RCC 7860 (cell line): ENCODE measurements at regions not wholly inside any gene's neighbourhood (a gene's known extent, or its start where the extent isn't known, plus 50 kb on each side); places are given as distances from the start of the nearest gene placed in this dataset.

Source experiments
- DNase-seq: peaks from one replicate; pipeline ENCODE4 v3.0.0-alpha.2; 2015; ENCODE audit warnings: low spot score
- FAIRE-seq: peaks from 2 replicates; lab custom pipeline; 2012; peaks lifted over from hg19 to GRCh38; lab: Jason Lieb, UNC

DNA sequence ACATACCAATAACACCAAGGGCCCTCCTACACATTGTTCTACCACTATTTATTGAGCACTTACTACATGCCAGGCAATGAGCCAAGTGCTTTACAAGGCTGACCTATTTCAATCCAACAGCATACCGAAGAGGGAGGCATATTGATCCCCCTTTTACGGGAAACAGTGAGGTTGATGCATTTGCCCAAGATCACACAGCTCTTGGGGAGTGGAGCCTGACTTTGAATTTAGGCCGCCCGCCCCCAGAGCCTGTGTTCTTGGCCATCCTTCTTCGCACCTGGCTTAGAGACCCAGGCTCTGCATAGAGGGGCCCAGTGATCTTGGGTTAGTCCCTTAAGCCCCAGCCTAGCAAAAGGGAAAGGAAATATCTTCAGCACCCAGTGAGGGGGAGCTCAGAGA, 158.1 kb upstream of the IER5L start:
- FAIRE-seq (no peak), DNase-seq (no peak)

DNA sequence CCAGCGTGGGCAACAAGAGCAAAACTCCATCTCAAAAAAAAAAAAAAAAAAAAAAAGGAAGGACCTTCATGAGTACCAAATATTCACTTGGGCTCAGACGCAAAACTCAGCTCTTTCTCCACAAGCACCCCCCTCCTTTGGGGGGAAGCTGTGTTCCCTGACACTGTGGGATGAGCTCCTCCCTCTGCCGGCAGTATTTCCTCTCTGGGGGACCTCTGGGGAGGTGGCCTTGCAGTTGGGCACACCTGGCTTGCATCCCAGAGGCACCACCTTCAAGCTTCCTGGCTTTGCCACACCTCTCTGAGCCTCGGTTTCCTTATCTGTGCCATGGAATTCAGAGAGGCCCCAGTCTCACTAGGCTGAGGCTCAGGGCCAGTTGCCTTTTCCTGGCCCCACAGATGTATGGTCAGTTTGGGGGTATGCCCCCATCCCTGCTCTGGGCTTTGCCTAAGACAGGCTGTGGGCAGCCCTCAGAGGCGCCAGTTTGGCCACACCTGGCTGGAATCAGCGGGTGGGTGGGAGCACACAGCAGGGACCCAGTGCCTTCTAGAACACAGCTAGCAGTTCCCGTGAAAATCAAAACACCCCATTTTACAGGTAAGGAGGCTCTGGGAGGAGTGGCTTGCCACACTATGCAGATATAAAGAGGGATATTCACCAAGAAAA, 157.5 kb upstream of the IER5L start:
- FAIRE-seq: no peak
- DNase-seq: no peak

DNA sequence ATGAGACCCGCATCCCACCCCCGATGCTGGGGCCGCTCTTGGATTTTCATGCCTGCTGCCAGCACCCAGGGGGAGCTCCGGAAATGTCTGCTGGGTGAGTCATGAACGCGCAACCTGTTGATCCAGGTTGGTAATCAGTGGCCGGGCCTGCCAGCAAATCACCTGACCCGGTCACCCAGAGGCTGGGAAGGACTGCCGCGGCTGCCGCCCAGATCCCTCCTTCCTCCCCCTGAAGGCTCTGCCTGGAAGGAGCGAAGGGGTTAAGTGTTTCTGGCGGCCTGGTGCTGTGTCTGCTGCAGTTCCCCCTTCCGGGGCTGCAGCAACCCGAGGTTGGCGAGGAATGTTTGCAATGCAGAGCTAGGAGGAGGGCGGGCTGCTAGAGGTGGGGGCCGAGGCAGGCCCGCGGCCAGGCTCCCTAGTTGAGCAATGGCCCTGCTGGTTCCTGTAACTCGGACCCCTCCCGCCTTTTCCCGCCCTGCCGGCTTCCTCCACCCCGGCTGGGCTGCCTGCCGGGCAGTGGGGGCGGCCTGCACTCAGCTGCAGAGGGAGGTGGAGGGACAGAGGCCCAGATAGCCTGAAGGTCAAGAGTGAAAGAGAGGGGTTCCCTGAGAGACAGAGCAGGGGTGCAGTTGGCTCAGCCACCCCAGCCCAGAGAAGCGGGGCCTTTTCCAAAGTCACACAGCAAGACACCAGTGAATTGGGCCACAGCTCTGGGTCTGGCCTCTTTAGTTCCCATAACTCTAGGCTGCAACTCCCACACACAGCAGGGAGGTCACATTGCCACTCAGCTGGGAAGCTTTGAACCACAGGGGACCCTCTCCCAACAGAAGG, 156.3 kb upstream of the IER5L start:
- peak; percentile 95 for FAIRE-seq
- peak; percentile 99 for DNase-seq

DNA sequence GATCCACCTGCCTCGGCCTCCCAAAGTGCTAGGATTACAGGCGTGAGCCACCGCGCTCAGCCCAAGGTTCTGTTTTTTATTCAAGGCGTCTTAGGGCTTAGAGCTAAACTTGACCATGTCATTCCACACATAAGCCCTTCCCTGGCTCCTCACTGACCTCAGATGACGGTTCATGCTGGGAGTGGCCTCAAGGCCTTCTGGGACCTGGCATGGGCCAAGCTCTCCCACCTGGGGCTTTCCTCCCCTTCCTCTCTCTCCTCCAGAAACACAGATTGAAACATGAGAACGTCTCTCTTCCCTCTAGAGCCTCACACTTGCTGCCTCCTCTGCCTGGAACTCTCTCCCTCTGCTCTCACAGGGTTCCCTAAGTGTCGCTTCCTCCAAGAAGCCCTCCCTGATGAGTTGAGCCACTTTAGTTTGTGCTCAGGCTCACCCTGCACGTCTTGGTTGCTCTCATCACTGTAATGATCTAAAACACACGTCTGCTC, 155.6 kb upstream of the IER5L start:
- peak; percentile 32 for FAIRE-seq
- DNase-seq: no peak

DNA sequence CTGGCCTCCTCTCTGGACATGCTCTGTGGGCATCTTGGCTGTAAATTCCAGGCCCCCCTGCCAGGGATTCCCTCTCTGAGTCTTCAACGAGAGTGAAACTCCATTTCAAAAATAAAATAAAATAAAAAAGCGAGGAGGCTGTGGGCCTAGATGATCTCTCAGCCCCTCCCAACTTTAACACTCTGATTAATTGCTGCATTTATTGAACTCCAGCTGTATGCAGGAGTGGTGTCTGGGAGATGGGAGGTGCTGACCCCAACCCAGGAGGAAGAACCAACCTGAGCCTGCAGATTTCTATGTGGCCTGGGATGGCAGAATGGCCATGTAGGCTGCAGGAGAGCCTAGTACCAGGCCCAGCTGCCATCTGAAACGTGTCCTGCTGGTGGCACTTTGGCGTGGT, 154.5 kb upstream of the IER5L start:
- FAIRE-seq: no peak

DNA sequence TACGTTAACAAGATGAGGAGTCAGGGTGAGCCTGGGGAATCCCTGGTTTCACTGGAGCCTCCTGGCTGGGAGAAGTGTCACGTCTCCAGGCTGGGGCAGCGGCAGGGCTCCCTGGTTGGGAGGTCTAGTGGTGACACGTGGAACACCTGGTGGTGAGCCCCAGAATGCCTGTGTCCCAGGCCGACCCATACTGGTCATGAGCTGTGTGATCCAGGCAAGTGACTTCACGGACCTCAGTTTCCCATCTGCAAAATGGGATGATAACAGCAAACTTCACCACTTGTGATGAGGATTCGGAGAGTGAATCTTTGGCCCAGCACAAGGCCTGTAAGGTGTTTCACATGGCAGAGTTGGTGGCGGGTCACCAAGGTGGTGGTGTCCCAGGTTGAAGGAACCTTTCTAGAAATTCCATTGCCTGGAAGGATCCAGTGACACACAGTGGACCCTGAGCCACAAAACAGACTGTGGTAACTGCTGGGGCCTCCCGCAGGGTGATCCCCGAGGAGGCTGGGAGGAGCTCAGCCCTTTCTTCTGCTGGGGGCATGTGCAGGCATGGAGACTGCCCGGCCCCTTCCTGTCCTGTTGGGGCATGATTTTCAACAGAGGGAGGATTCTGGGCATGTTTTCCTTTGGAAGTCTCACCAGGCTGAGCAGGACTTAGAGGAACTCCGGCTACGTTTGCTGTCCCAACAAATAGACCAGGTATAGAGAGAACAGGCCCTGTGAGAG, 153.9 kb upstream of the IER5L start:
- DNase-seq (no peak), FAIRE-seq (no peak)

More for the DNA sequence above, 154.5 kb upstream of the IER5L start:
- no peak for DNase-seq

DNA sequence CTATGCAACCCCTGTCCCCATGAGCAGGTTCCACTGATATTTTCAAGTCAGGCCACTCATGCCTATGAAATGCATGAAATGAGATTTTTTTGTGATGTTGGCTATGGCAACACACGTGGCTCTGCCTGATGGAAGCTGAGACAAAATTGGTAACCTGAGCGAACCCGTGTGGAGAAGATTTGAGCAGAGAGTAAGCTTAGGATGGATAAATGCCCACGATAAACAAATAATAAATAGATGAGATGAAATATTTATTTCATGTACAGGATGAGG, 153.4 kb upstream of the IER5L start:
- FAIRE-seq: no peak
- no peak for DNase-seq

DNA sequence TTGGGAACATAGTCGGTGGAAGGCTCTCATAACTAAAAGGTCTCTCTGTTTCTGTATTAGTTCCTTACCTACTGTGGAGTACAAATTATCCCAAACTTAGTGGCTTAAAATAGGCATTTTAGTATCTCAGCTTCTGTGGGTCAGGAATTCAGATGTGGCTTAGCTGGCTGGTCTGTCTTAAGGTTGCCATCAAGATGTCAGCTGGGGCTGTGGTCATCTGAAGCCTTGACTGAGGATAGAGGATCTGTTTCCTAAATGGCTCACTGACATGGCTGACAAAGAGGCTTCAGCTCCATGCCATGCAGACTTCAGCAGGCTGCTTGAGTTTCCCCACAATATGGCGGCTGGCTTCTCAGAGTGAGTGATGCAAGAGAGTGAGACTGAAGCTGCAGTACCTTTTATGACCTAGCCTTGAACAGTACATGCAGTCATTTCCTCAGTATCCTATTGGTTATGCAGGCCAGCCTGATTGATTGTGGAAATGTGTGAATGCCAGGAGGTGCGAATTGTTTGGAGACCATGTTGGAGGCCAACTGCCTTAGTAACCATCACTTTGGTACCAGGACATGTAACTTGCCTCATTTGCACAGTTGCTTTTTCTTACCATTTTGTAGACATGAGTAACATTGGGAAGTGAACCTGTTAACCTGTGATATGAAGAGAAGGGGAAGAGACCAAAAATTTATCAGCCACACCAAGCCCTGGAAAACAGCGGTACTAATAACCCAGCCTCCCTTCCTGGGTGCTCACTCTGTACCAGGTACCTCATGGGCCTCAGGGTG, 152.8 kb upstream of the IER5L start:
- FAIRE-seq (no peak), DNase-seq (no peak)

DNA sequence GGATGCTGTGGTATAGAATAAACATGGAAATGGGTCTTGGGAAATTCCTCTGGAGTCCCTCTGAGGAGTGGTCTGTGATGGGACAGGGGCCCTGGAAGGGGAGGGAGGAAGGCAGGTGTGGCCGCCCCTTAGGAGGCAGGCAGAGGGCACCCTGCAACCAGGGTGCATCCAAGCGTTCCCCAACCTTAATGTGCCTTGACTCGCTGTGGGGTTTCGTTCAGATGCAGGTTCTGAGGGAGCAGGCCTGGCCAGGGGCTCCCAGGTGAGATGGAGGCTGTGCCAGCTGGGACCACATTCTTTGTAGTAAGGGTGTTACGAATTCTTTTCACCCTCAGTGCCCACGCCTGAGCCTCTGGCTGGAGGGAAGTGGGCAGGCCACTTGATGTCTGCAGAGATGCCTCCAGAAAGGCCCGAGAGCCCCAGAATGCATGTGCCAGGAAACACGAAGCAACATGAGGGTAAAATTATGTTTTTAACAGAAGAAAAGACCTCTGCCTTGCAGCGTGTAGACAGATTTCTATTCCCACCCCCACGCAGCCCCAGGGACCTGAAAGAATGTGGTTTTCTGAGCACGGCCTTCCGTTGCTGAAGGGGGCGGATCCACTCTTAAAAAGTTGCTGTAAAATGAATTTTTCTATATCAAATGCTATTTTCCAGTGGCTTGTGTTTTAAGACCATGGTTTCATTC, 150.4 kb upstream of the IER5L start:
- DNase-seq: no peak
- FAIRE-seq: no peak

DNA sequence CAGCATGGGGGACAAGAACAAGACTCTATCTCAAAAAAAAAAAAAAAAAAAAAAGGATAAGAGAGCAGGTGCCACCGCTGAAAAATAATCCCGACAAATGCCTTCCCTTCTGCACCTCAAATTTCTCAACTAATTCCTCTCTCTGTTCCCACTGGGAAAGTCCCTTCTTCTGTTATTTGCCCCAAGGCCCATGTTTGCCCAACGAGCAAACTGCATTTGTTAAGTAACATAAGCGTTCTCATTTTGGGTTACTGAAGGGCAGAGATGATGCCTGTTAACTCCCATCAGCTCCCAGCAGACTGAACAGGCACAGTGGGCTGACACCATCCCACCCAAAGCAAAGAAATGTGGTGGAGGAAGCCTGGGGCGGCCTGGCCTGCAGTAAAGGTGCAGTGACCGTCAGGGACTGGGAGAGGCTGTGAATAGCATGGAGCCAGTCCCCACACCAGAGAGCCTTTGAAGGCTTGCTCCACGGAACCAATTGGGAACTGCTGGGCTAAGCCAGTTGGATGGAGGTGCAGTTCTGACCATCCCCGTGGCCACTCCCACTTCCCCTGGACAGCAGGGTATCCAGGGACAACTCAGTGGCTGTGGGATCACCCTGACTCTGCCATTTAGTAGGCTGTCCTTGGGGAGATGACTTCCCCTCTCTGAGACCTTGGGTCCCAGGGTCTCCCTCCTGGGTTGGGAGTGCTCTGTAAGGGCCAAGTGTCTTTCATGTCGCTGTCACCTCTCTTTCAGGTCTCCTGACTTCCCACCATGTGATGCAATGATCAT, 149.7 kb upstream of the IER5L start:
- FAIRE-seq (no peak), DNase-seq (no peak)

DNA sequence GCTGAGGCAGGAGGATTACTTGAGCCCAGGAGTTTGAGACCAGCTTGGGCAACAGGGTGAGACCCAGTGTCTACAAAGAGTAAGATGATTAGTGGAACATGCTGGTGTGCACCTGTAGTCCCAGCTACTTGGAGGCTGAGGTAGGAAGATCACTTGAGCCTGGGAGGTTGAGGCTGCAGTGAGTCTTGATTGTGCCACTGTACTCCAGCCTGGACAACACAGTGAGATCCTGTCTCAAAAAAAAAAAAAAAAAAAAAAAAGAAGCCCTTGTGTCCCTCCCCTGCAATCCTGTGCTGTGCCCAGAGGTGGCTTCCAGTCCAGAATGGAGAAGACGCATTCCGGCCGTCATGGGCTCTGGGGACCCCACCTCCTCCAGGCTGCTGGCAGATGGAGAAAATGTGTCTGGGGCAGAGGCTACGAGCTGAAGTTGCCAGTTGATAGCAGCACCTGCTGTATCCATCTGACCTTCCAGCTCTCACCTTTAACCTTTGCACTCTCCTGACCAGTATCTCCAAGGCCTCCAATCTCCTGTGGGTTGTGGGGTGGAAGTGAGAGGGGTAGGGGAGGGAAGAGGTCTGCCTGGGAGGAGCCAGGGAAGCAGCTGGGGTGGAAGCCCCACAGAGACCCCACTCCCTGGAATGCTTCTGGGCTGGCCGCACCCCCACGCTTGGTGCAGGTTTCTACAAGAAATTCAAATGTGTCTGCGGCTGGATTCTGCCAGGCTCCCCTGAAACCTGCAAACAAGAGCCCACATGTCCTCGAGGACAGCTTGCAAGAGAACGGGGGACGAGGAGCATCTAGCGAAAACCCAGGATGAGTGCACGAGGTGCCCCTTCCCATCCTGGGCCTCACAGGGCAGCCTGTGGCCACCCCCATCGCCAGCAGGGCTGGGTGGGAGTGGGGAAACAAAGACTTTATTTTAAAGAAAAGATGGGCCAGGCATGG, 148.3 kb upstream of the IER5L start:
- DNase-seq (no peak), FAIRE-seq (no peak)

DNA sequence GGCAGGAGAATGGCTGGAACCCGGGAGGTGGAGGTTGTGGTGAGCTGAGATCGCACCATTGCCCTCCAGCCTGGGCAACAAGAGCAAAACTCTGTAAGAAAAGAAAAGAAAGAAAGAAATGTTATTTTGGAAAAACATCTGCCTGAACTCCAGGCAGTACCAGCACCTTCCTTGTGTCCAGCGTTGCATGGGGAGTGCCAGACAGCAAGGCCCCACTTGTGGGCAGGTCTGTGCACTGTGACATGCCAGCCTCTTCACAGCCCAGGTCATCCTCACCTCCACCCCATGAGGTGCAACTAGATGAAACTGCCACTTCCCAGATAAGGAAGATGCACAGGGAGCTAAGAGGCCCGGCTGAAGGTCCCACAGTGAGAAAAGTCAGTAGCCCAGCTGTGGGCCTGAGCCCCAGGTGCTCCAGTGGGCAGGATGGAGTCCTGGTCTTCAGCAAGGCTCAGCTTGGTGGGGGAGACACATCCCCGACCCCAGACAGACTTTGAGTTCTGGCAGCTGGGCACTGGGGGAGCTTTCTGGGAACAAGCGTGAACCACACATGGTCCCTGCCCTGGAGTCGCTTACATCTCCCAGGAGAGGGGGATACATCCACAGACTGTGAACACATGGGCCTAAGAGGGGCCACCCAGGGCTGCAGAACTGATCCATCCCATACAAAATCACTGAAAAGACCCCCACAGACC, 146.9 kb upstream of the IER5L start:
- FAIRE-seq: no peak
- no peak for DNase-seq

DNA sequence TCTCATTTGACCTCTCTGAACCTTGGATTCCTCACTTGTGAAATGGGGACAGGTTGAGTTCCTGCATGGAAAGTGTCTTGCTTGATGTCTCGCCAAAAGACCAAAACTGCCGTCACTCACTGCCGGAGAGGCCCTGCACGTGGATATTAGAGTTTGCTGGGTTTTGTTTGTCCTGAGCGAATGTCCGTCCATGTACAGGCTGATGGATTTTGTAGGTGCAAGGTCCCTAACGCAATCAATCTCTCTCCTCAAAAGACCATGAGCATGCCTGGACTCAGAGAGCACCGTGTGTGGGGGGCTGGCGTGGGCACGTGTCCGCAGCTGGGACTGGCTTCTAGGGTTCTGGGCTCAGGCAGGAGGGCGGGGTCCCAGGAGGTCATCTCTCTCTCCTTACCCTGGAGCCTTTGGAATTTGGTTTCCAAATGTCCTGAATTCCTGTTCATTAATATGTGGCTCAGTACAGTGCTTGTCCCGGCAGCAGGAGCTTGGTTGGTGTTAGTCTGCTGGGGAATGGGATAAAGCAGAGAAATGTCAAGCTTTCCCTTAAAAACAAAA, 146.0 kb upstream of the IER5L start:
- DNase-seq (no peak), FAIRE-seq (no peak)

DNA sequence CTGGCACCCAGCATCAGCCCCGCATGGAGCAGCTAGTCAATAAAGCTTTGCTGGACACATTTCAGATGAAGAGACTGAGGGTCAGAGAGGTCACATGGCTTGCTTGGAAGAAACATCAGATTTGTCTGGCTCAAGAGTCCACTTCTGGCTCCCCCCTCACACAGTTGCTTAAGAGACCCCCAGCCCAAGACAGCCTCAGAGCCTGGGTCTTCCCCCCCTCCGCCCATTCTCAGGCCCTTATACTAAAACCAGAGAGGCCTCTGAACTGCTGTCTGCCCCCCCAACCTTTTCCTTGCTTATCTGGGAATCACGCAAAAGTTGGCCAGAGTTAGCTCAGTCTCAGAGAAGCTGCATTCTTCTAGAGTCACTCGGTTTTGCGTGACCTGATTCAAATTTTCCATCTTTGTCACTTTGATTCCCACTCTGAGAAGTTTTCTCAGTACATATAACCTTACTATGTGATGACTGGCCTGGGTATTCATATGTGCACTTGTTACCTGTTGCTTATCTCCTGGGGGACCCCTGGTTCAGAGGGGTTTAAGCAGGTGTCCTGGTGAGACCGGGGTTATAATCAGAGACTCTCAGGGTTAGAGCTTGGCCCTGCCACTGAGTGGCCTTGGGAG, 145.4 kb upstream of the IER5L start:
- FAIRE-seq (no peak), DNase-seq (no peak)

DNA sequence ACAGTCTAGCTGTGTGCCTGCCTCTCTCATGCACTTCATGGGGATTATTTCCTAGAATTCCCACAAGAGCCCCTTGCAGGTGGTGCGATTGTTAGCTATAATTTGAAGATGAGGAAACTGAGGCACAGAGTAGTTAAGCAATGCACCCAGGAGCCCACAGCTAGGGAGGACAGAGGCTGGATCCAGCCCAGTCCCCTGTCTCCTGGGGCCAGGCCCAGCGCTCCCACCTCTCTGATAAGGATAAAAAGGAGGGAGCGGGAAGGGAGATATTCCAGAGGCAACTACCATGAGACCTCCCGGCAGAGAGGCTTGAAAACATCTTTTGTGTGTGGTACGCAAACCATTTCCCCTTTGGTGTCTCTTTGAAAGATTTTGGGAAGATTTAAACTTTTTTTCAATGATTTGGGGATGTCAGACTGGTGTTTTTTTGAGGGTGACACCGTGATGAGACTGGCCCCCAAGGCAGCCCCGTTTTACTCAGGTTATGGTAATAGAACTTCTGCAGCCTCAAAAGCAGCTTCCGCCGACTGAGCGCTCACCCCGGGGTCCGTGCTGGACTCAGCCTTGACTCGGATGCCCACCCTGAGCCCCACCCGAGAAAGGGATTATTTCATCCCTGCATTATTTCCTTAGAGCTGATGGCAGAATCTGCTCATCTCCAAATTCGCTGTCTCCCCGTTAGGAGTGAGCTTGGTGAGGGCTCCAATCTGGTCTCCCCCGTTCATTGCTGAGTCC, 144.7 kb upstream of the IER5L start:
- FAIRE-seq (no peak), DNase-seq (no peak)

DNA sequence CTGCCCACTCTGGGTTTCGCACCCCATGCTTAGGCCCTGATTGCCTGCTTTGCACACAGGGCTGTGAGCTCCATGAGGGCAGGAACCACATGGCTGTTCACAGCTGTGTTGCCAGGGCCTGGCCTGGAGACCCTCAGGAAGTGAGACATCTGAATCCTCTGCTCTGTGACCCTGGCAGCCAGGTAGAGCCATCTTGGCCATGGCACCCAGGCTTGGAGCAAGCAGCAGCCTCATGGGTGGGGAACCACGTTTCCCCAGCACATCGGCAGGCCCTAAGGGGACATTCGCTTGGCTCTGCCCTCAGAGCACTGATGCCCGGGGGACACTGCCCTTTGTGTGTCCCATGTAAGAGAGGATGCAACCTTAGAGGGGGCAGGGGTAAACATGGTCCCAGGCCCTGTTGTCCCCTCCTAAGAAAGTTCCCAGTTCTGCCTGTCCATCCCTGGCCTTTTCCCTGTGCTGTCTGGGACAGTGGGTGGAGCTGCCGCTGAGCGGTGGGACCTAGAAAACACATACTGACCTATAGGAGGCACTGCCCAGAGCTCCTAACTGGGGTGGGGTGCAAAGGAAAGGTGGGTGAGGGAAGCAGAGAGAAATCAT, 144.1 kb upstream of the IER5L start:
- FAIRE-seq: no peak
- no peak for DNase-seq
